Neural cell (in vitro differentiated cells): ENCODE measurements at regions not wholly inside any gene's neighbourhood (a gene's known extent, or its start where the extent isn't known, plus 50 kb on each side); places are given as distances from the start of the nearest gene placed in this dataset.

Experiments
- H2AFZ ChIP-seq: fragments of 200-600, 300-800 bp; sonication (generic), shearing (Covaris generic); 2 replicates; pipeline ENCODE4 v1.6.0; 2014; ENCODE audit warnings: low read depth, mild to moderate bottlenecking, antibody characterized with exemption, low read length, moderate library complexity
- H3F3A ChIP-seq: fragments of 200-600 bp; shearing (Covaris generic); 2 replicates; pipeline ENCODE4 v1.6.1; 2016; ENCODE audit warnings: mild to moderate bottlenecking, moderate library complexity, mixed read lengths, antibody characterized with exemption, low read length; ENCODE audit not compliant: insufficient read depth, poor library complexity, severe bottlenecking
- H3K27ac ChIP-seq: fragments of 200-600, 300-800 bp; sonication (generic), shearing (Covaris generic); 2 replicates; pipeline ENCODE4 v1.5.1; 2014; ENCODE audit warnings: mild to moderate bottlenecking, low read length, moderate library complexity
- H3K27me3 ChIP-seq: fragments of 300-800, 200-600 bp; sonication (generic), shearing (Covaris generic); 2 replicates; pipeline ENCODE4 v1.6.0; 2014; ENCODE audit warnings: mild to moderate bottlenecking, low read depth, low read length, moderate library complexity; ENCODE audit not compliant: insufficient read depth
- H3K36me3 ChIP-seq: fragments of 300-800, 200-600 bp; sonication (generic), shearing (Covaris generic); 2 replicates; pipeline ENCODE4 v1.5.1; 2014; ENCODE audit warnings: mild to moderate bottlenecking, antibody characterized with exemption, low read length, moderate library complexity; ENCODE audit not compliant: insufficient read depth
- H3K4me2 ChIP-seq: fragments of 300-800, 200-600 bp; sonication (generic), shearing (Covaris generic); 2 replicates; pipeline ENCODE4 v1.6.0; 2014; ENCODE audit warnings: mild to moderate bottlenecking, low read length
- H3K4me3 ChIP-seq: fragments of 300-800, 200-600 bp; sonication (generic), shearing (Covaris generic); 2 replicates; pipeline ENCODE4 v1.5.1; 2014; ENCODE audit warnings: mild to moderate bottlenecking, low read length, moderate library complexity
- H3K79me2 ChIP-seq: fragments of 200-600 bp; shearing (Covaris generic); replicated peaks from 2 replicates; pipeline ENCODE4 v1.6.0; 2014; ENCODE audit warnings: mild to moderate bottlenecking, low read length, moderate library complexity; ENCODE audit not compliant: insufficient read depth
- H3K9ac ChIP-seq: fragments of 300-800, 200-600 bp; sonication (generic), shearing (Covaris generic); 2 replicates; pipeline ENCODE4 v1.6.1; 2016; ENCODE audit warnings: mild to moderate bottlenecking, low read length, mixed read lengths
- H3K9me2 ChIP-seq: fragments of 200-600 bp; shearing (Covaris generic); 2 replicates; pipeline ENCODE4 v1.6.1; 2016; ENCODE audit warnings: mild to moderate bottlenecking, low read length, mixed read lengths; ENCODE audit not compliant: insufficient read depth
- H3K9me3 ChIP-seq: fragments of 200-600, 300-800 bp; sonication (generic), shearing (Covaris generic); 2 replicates; pipeline ENCODE4 v1.6.1; 2016; ENCODE audit warnings: mild to moderate bottlenecking, mixed run types, low read length, moderate library complexity, mixed read lengths
- H4K20me1 ChIP-seq: fragments of 200-600 bp; shearing (Covaris generic); 2 replicates; pipeline ENCODE4 v1.6.1; 2016; ENCODE audit warnings: mild to moderate bottlenecking, mixed run types; ENCODE audit not compliant: insufficient read depth
- CTCF ChIP-seq: fragments of 450-650 bp; IDR thresholded peaks from 2 replicates; pipeline ENCODE4 v1.5.1; 2014; ENCODE audit warnings: antibody characterized with exemption, mild to moderate bottlenecking, moderate library complexity; ENCODE audit not compliant: poor library complexity, severe bottlenecking
- EP300 ChIP-seq: fragments of 450-650 bp; conservative IDR thresholded peaks from 2 replicates; pipeline ENCODE4 v1.6.1; 2014; ENCODE audit warnings: antibody characterized with exemption, mild to moderate bottlenecking, moderate library complexity; ENCODE audit not compliant: poor library complexity, severe bottlenecking
- EZH2 ChIP-seq: fragments of 200-600, 300-800 bp; shearing (Covaris generic), sonication (generic); IDR thresholded peaks from 2 replicates; pipeline ENCODE4 v1.6.1; 2014; ENCODE audit warnings: antibody characterized with exemption, low read length, borderline replicate concordance, mild to moderate bottlenecking; ENCODE audit not compliant: insufficient read depth, poor library complexity, severe bottlenecking
- MXI1 ChIP-seq: fragments of 450-650 bp; conservative IDR thresholded peaks from 2 replicates; pipeline ENCODE4 v1.6.1; 2014; ENCODE audit warnings: antibody characterized with exemption, mild to moderate bottlenecking; ENCODE audit not compliant: poor library complexity, severe bottlenecking
- POLR2AphosphoS5 ChIP-seq: IDR thresholded peaks from 2 replicates; pipeline ENCODE4 v1.6.1; 2012
- RAD21 ChIP-seq: fragments of 450-650 bp; conservative IDR thresholded peaks from 2 replicates; pipeline ENCODE4 v1.6.1; 2014; ENCODE audit warnings: antibody characterized with exemption, mild to moderate bottlenecking, moderate library complexity
- SMC3 ChIP-seq: fragments of 450-650 bp; conservative IDR thresholded peaks from 2 replicates; pipeline ENCODE4 v1.6.1; 2014; ENCODE audit warnings: antibody characterized with exemption, mild to moderate bottlenecking, moderate library complexity; ENCODE audit not compliant: poor library complexity
- TAF1 ChIP-seq: IDR thresholded peaks from 2 replicates; pipeline ENCODE4 v1.6.1; 2012; ENCODE audit warnings: low read depth
- TF ChIP-seq, protein P1 (sequence below): IDR thresholded peaks from 2 replicates; pipeline ENCODE4 v1.6.1; 2012; ENCODE audit warnings: borderline replicate concordance

GRCh38 chr10:61188101-61188500 lies 244.1 kb upstream of the RHOBTB1 start:
- no peaks in the 10 kb centered on the region for H4K20me1 ChIP-seq
- H3K79me2 ChIP-seq: no peaks in the 10 kb centered on the region
- H3K9me3 ChIP-seq: no peaks in the 10 kb centered on the region
- no peak overlapping the region for H3K4me2 ChIP-seq
- no peak for TF ChIP-seq EZH2
- no peak for TF ChIP-seq POLR2AphosphoS5
- H3K9ac ChIP-seq: no peak overlapping the region
- H2AFZ ChIP-seq: no peak overlapping the region
- H3K36me3 ChIP-seq: no peaks in the 10 kb centered on the region
- no peaks in the 10 kb centered on the region for H3K9me2 ChIP-seq
- H3K27me3 ChIP-seq: no peaks in the 10 kb centered on the region
- no peak overlapping the region for H3K27ac ChIP-seq
- no peaks in the 10 kb centered on the region for H3F3A ChIP-seq
- H3K4me3 ChIP-seq: no peak overlapping the region

GRCh38 chr10:61187601-61188000 lies 243.6 kb upstream of the RHOBTB1 start:
- no peaks in the 10 kb centered on the region for H3K27me3 ChIP-seq
- H3K36me3 ChIP-seq: no peaks in the 10 kb centered on the region
- no peaks in the 10 kb centered on the region for H4K20me1 ChIP-seq
- no peak overlapping the region for H3K27ac ChIP-seq
- TF ChIP-seq TAF1 (no peak), SMC3 (no peak), CTCF (no peak), MXI1 (no peak), EP300 (no peak), EZH2 (no peak), RAD21 (no peak), POLR2AphosphoS5 (no peak)
- TF ChIP-seq, protein P1, sequence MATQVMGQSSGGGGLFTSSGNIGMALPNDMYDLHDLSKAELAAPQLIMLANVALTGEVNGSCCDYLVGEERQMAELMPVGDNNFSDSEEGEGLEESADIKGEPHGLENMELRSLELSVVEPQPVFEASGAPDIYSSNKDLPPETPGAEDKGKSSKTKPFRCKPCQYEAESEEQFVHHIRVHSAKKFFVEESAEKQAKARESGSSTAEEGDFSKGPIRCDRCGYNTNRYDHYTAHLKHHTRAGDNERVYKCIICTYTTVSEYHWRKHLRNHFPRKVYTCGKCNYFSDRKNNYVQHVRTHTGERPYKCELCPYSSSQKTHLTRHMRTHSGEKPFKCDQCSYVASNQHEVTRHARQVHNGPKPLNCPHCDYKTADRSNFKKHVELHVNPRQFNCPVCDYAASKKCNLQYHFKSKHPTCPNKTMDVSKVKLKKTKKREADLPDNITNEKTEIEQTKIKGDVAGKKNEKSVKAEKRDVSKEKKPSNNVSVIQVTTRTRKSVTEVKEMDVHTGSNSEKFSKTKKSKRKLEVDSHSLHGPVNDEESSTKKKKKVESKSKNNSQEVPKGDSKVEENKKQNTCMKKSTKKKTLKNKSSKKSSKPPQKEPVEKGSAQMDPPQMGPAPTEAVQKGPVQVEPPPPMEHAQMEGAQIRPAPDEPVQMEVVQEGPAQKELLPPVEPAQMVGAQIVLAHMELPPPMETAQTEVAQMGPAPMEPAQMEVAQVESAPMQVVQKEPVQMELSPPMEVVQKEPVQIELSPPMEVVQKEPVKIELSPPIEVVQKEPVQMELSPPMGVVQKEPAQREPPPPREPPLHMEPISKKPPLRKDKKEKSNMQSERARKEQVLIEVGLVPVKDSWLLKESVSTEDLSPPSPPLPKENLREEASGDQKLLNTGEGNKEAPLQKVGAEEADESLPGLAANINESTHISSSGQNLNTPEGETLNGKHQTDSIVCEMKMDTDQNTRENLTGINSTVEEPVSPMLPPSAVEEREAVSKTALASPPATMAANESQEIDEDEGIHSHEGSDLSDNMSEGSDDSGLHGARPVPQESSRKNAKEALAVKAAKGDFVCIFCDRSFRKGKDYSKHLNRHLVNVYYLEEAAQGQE: no peak
- no peak overlapping the region for H3K4me3 ChIP-seq
- no peaks in the 10 kb centered on the region for H3K9me2 ChIP-seq
- no peaks in the 10 kb centered on the region for H3K79me2 ChIP-seq
- no peaks in the 10 kb centered on the region for H3F3A ChIP-seq
- no peak overlapping the region for H3K9ac ChIP-seq
- no peak overlapping the region for H3K4me2 ChIP-seq
- no peak overlapping the region for H2AFZ ChIP-seq
- H3K9me3 ChIP-seq: no peaks in the 10 kb centered on the region

- H2AFZ ChIP-seq: no peak overlapping the region
- no peak for TF ChIP-seq TAF1
- no peak for TF ChIP-seq MXI1
- TF ChIP-seq RAD21: no peak
- no peak for TF ChIP-seq EP300
- TF ChIP-seq SMC3: no peak
- TF ChIP-seq EZH2: no peak
Observed at GRCh38 chr10:61186408-61186807, 242.4 kb upstream of the RHOBTB1 start.

More at GRCh38 chr10:61186408-61186807, 242.4 kb upstream of the RHOBTB1 start:
- Histone ChIP-seq H3K4me3 (no peak overlapping the region), H3K9ac (no peak overlapping the region), H3F3A (no peaks in the 10 kb centered on the region), H3K27ac (no peak overlapping the region), H3K36me3 (no peaks in the 10 kb centered on the region), H3K9me2 (no peaks in the 10 kb centered on the region), H3K79me2 (no peaks in the 10 kb centered on the region), H4K20me1 (no peaks in the 10 kb centered on the region), H3K9me3 (no peaks in the 10 kb centered on the region), H3K4me2 (no peak overlapping the region), H3K27me3 (no peaks in the 10 kb centered on the region)
